Stomach (tissue), 8 donors: ENCODE measurements at regions not wholly inside any gene's neighbourhood (a gene's known extent, or its start where the extent isn't known, plus 50 kb on each side); places are given as distances from the start of the nearest gene placed in this dataset.
A peak's percentile ranks its signal among the peaks of the same experiment; 100 is the strongest.

Source experiments
- DNase-seq, 2 donors: peaks; one replicate each; pipeline versions ENCODE4 v3.0.0 to v3.0.0-alpha.2; 2013 to 2019
- H3K27ac ChIP-seq, 5 donors: fragments of 200-600 bp in 4 of 5; sonication (generic) in 4 of 5; one replicate each; pipeline ENCODE4 v1.5.1; 2013 to 2019; ENCODE audit warnings: mild to moderate bottlenecking in 1 of 5, moderate library complexity in 1 of 5
- H3K27me3 ChIP-seq, 3 donors: fragments of 200-600 bp; sonication (generic); one replicate each; pipeline ENCODE4 v1.5.1; 2017 to 2019; ENCODE audit warnings: mixed run types in 1 of 3
- H3K36me3 ChIP-seq, 4 donors: fragments of 200-600 bp; sonication (generic); 1 replicate in 3 of 4; 2 replicates in 1 of 4; pipeline ENCODE4 v1.5.1; 2016 to 2019
- H3K4me1 ChIP-seq, 4 donors: fragments of 200-600 bp; sonication (generic); one replicate each; pipeline ENCODE4 v1.5.1; 2016 to 2019
- H3K4me3 ChIP-seq, 4 donors: fragments of 200-600 bp; sonication (generic) in 3 of 4; one replicate each; pipeline ENCODE4 v1.5.1; 2016 to 2019; ENCODE audit warnings: mild to moderate bottlenecking in 1 of 4
- H3K9me3 ChIP-seq, 4 donors: fragments of 200-600 bp; sonication (generic); one replicate each; pipeline ENCODE4 v1.5.1; 2016 to 2019
- CTCF ChIP-seq, 7 experiments: fragments of 450-650 bp in 4 of 7; fragments of 200-600 bp in 3 of 7; sonication (generic) in 3 of 7; IDR thresholded peaks; one replicate each; pipeline ENCODE4 v1.5.1; 2016 to 2019; ENCODE audit warnings: antibody characterized with exemption in 7 of 7, control low read depth in 2 of 7, mild to moderate bottlenecking in 1 of 7
- EP300 ChIP-seq: sonication (generic); formaldehyde crosslinking; IDR thresholded peaks from one replicate; pipeline ENCODE4 v1.6.1; 2017; ENCODE audit warnings: antibody characterized with exemption
- POLR2A ChIP-seq, 4 donors: fragments of 450-650 bp; IDR thresholded peaks; one replicate each; pipeline ENCODE4 v1.6.1; 2016; ENCODE audit warnings: antibody characterized with exemption in 4 of 4, control low read depth in 2 of 4, mild to moderate bottlenecking in 1 of 4, moderate library complexity in 1 of 4
- POLR2AphosphoS5 ChIP-seq, 3 donors: sonication (generic); formaldehyde crosslinking; IDR thresholded peaks; one replicate each; pipeline ENCODE4 v1.6.1; 2016; ENCODE audit warnings: antibody characterized with exemption in 3 of 3
- WGBS, 5 donors: extraction: QIAGEN DNeasy Blood & Tissue Kit in 3 of 5; methylation state at CpG; one replicate each; pipeline versions ENCODE4 v1.1.5 to v1.1.7; 2013 to 2018; 5-methylcytosine and 5-hydroxymethylcytosine counted together
- intact Hi-C: fragments of 100-400 bp; cut with DNase I; formaldehyde crosslinking; loops from one replicate; pipeline ENCODE4 v1.15.1; 2023; ENCODE audit warnings: low total_unique reads
- donor health status: healthy with polysubstance abuse.
- donor health status: Bipolar disorder and iron deficiency.
- donor health status: healthy.

DNA sequence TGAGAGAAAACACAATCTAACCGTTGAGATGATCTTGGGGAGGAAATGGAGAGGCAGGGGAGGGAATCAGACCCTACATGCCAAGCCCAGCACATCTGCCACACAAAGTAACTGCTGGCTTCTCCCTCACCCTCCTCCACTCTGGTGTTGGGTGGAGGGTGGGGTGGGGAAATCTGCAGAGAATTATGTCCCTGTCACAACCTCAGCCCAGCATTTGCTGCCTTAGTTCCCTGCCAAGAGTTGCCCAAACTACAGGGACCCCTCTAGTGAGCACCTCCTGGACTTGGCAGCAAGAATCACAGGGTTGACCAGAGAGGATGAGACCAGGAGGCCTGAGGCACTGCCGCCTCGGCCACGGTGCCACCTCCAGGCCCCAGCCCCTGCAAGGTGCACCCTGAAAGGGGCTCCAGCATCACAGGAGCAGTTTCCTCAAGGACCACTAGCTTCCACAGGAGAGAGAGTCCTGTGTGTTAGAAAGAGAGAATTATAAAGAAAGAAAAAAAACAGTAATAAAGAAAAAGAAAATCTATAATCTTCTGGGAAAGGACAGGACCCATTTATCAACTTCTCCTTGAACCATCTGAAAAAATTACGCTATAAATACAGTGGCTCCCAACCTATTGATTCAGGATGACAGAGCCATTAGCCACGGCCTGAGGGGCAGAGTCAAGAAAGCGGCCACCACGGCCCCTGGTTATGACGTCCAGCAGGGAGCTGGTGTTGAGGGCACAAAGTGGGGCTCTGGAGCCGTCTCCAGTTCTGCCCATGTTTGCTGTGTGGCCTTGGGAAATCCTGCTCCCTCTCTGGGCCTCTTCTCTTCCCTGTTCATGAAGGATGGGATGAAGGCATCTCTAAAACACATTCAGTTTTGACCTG lies 451.7 kb downstream of the MATN1 start:
- no peaks in the 10 kb centered on the region for H3K36me3 ChIP-seq
- intact Hi-C loops, result no loop called here
- H3K4me1 ChIP-seq, result no peaks in the 10 kb centered on the region
- DNase-seq, result no peak
- H3K4me3 ChIP-seq, result no peak overlapping the region
- peaks cover 0 to 5% (median 0%) of the 10 kb centered on the region in 4 donors for H3K9me3 ChIP-seq
- WGBS, 5 donors, result 62 to 74% (median 72%) methylated on average over 10 of the region's 10 CpGs
- peaks cover 0 to 59% (median 0%) of the 10 kb centered on the region in 3 donors for H3K27me3 ChIP-seq
- H3K27ac ChIP-seq, result no peak overlapping the region
- no peak for TF ChIP-seq EP300
- TF ChIP-seq POLR2A (IDR thresholded peaks at IDR 0.05), result no peak
- no peak for TF ChIP-seq POLR2AphosphoS5 (IDR thresholded peaks at IDR 0.05)
- no peak for TF ChIP-seq CTCF (IDR thresholded peaks at IDR 0.05)

DNA sequence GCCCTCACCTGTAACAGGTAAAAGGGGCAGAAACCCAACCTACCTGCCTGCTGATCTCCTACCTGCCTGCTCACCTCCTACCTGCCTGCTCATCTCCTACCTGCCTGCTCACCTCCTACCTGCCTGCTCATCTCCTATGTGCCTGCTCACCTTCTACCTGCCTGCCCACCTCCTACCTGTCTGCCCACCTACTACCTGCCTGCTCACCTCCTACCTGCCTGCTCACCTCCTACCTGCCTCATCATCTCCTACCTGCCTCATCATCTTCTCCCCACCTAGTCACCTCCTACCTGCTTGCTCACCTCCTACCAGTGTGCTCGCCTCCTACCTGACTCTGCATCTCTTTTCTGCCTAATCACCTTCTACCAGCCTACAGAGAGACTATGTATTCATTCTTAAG lies 452.9 kb downstream of the MATN1 start:
- Histone ChIP-seq H3K27me3 (peaks cover 0 to 58% (median 3%) of the 10 kb centered on the region in 3 donors), H3K36me3 (no peaks in the 10 kb centered on the region), H3K27ac (no peak overlapping the region), H3K9me3 (peaks cover 0 to 5% (median 0%) of the 10 kb centered on the region in 4 donors), H3K4me3 (no peak overlapping the region), H3K4me1 (no peaks in the 10 kb centered on the region)
- DNase-seq, result no peak
- 55 to 78% (median 74%) methylated on average over 1 of the region's 1 CpG for WGBS, 5 donors
- TF ChIP-seq CTCF (IDR thresholded peaks at IDR 0.05) (no peak), POLR2A (IDR thresholded peaks at IDR 0.05) (no peak), POLR2AphosphoS5 (IDR thresholded peaks at IDR 0.05) (no peak), EP300 (no peak)
- intact Hi-C loops, result no loop called here

GRCh38 chr1:30268923-30269666 lies 454.3 kb downstream of the MATN1 start:
- intact Hi-C loops, result no loop called here
- TF ChIP-seq POLR2A (IDR thresholded peaks at IDR 0.05), result no peak
- no peak for TF ChIP-seq CTCF (IDR thresholded peaks at IDR 0.05)
- TF ChIP-seq EP300, result no peak
- no peak for TF ChIP-seq POLR2AphosphoS5 (IDR thresholded peaks at IDR 0.05)
- H3K27ac ChIP-seq, result no peak overlapping the region
- WGBS, 5 donors, result 59 to 65% (median 63%) methylated on average over 4 of the region's 4 CpGs
- H3K27me3 ChIP-seq, result peaks cover 0 to 51% (median 3%) of the 10 kb centered on the region in 3 donors
- no peaks in the 10 kb centered on the region for H3K4me1 ChIP-seq
- no peak overlapping the region for H3K4me3 ChIP-seq
- DNase-seq, result peak in 1 of 2 donors; percentile 16
- H3K9me3 ChIP-seq, result no peaks in the 10 kb centered on the region
- no peaks in the 10 kb centered on the region for H3K36me3 ChIP-seq

DNA sequence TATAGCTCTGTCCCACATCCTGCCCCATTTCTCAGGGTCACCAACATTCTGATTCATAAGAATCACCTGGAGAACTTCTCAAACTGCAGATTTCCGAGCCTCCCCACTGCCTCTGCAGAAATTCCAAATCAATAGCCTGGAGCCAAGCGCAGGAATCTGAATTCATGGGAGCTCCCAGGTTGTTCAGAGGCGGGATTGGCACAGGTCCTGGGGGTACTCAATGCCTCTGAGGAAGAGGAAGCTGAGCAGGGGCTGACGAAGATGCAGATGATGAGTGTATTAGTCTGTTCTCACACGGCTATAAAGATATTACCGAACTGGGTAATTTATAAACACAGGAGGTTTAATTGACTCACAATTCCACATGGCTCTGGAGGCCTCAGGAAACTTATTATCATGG lies 455.5 kb downstream of the MATN1 start:
- Histone ChIP-seq H3K27ac (no peak overlapping the region), H3K4me3 (no peak overlapping the region), H3K36me3 (no peaks in the 10 kb centered on the region), H3K27me3 (peaks cover 0 to 47% (median 3%) of the 10 kb centered on the region in 3 donors), H3K4me1 (no peaks in the 10 kb centered on the region), H3K9me3 (no peaks in the 10 kb centered on the region)
- TF ChIP-seq POLR2A (IDR thresholded peaks at IDR 0.05), result no peak
- TF ChIP-seq CTCF (IDR thresholded peaks at IDR 0.05), result no peak
- no peak for TF ChIP-seq POLR2AphosphoS5 (IDR thresholded peaks at IDR 0.05)
- no peak for DNase-seq
- intact Hi-C loops, result no loop called here
- WGBS, 5 donors, result 67 to 82% (median 78%) methylated on average over 6 of the region's 6 CpGs
